ENCODE measurements at regions not wholly inside any gene's neighbourhood (a gene's known extent, or its start where the extent isn't known, plus 50 kb on each side); places are given as distances from the start of the nearest gene placed in this dataset.

- TF ChIP-seq CTCF (IDR thresholded peaks at IDR 0.05) (no peak), POLR2A (IDR thresholded peaks at IDR 0.05) (no peak)
Observed at GRCh38 chr22:48926136-48926535, 901.5 kb downstream of the BRD1 start.

All from esophagus squamous epithelium (tissue), 4 donors.